Right lobe of liver (tissue), 4 donors: ENCODE measurements at regions not wholly inside any gene's neighbourhood (a gene's known extent, or its start where the extent isn't known, plus 50 kb on each side); places are given as distances from the start of the nearest gene placed in this dataset.

Experiments used
- POLR2A ChIP-seq: fragments of 450-650 bp; IDR thresholded peaks from one replicate; pipeline ENCODE4 v1.6.1; 2017; ENCODE audit warnings: antibody characterized with exemption, mild to moderate bottlenecking
- TF ChIP-seq, protein P1 (sequence below), 4 donors: fragments of 200-600 bp in 3 of 4; fragments of 450-650 bp in 1 of 4; IDR thresholded peaks; one replicate each; pipeline versions ENCODE4 v1.5.1 to v1.8.0; 2016 to 2022; ENCODE audit warnings: antibody characterized with exemption in 4 of 4, mild to moderate bottlenecking in 2 of 4
- donor health status: DM: no; HTN: no; CAD: no.
- donor health status: DM: no; HTN: no; CAD: no.
- donor health status: DM: no; HTN: yes; CAD: no.

- TF ChIP-seq, protein P1, sequence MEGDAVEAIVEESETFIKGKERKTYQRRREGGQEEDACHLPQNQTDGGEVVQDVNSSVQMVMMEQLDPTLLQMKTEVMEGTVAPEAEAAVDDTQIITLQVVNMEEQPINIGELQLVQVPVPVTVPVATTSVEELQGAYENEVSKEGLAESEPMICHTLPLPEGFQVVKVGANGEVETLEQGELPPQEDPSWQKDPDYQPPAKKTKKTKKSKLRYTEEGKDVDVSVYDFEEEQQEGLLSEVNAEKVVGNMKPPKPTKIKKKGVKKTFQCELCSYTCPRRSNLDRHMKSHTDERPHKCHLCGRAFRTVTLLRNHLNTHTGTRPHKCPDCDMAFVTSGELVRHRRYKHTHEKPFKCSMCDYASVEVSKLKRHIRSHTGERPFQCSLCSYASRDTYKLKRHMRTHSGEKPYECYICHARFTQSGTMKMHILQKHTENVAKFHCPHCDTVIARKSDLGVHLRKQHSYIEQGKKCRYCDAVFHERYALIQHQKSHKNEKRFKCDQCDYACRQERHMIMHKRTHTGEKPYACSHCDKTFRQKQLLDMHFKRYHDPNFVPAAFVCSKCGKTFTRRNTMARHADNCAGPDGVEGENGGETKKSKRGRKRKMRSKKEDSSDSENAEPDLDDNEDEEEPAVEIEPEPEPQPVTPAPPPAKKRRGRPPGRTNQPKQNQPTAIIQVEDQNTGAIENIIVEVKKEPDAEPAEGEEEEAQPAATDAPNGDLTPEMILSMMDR (IDR thresholded peaks at IDR 0.05), result no peak
- no peak for TF ChIP-seq POLR2A
These were observed 60.0 kb downstream of the FAM181B start for GRCh38 chr11:82673631-82674030.
